Body of pancreas (tissue), 4 donors: ENCODE measurements at regions not wholly inside any gene's neighbourhood (a gene's known extent, or its start where the extent isn't known, plus 50 kb on each side); places are given as distances from the start of the nearest gene placed in this dataset.

Experiments used
- POLR2A ChIP-seq, 3 donors: fragments of 450-650 bp; IDR thresholded peaks; one replicate each; pipeline ENCODE4 v1.6.1; 2016; ENCODE audit warnings: antibody characterized with exemption in 3 of 3, mild to moderate bottlenecking in 2 of 3
- TF ChIP-seq, protein P1 (sequence below), 7 experiments: fragments of 450-650 bp in 4 of 7; fragments of 200-600 bp in 3 of 7; sonication (generic) in 3 of 7; IDR thresholded peaks; one replicate each; pipeline ENCODE4 v1.5.1; 2016 to 2019; ENCODE audit warnings: antibody characterized with exemption in 7 of 7

DNA sequence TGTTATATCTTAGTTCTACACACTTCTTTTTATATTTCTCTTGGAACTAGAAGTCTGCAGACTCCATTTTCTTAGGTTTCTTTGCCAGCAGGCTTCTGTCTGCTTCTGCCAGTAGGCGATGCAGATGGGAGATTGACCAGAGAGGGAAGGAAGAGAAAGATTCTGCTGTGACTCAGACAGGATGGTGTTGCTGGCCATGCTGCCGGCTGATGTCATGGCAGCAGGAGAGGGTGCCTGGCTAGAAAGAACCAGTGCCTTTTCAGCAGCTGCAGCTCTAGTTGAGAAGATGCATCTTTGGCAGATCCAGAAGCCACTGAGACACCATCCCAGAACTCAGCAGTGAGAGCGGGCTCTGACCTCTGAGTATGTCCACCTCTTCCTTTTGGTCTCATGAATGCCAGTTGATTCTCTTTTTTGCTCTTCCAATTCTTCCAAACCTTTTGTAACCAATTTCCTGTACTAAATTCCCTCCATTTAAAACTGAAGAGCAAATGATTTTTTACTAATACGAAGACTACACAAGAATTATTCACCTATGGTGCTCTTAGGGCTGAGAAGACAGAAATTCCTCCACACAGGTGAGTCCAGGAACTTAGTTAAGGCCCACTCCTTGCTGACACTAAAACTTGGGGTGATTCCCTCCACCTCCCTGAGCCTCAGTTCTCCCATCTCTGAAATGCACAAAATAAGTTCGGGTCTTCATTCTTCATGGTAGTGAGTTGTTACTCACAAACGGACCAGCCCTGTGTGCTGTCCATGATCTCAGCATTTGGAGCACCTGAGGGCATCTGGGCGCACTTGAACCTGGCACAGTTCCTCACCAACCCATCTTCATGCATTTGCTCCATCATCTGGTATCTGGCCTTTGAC lies 200.7 kb downstream of the MYCN start:
- TF ChIP-seq, protein P1, sequence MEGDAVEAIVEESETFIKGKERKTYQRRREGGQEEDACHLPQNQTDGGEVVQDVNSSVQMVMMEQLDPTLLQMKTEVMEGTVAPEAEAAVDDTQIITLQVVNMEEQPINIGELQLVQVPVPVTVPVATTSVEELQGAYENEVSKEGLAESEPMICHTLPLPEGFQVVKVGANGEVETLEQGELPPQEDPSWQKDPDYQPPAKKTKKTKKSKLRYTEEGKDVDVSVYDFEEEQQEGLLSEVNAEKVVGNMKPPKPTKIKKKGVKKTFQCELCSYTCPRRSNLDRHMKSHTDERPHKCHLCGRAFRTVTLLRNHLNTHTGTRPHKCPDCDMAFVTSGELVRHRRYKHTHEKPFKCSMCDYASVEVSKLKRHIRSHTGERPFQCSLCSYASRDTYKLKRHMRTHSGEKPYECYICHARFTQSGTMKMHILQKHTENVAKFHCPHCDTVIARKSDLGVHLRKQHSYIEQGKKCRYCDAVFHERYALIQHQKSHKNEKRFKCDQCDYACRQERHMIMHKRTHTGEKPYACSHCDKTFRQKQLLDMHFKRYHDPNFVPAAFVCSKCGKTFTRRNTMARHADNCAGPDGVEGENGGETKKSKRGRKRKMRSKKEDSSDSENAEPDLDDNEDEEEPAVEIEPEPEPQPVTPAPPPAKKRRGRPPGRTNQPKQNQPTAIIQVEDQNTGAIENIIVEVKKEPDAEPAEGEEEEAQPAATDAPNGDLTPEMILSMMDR (IDR thresholded peaks at IDR 0.05) = no peak
- TF ChIP-seq POLR2A (IDR thresholded peaks at IDR 0.05) = no peak
